A549 (cell line): ENCODE measurements at regions not wholly inside any gene's neighbourhood (a gene's known extent, or its start where the extent isn't known, plus 50 kb on each side); places are given as distances from the start of the nearest gene placed in this dataset.

ENCODE experiments used
- BHLHE40 ChIP-seq: IDR thresholded peaks from 2 replicates; pipeline ENCODE4 v1.6.1; 2012; ENCODE audit warnings: low read depth, low read length, inconsistent platforms
- POLR2AphosphoS2 ChIP-seq: conservative IDR thresholded peaks from 2 replicates; pipeline ENCODE4 v1.6.1; 2012; ENCODE audit warnings: low read length, improper control_type of control experiment, inconsistent platforms
- RNF2 ChIP-seq: fragments of 200-600 bp; sonication (generic); IDR thresholded peaks from 2 replicates; pipeline ENCODE4 v1.6.1; 2016; ENCODE audit warnings: low read depth, mild to moderate bottlenecking, antibody characterized with exemption, moderate library complexity, borderline replicate concordance
- TF ChIP-seq, protein P1 (sequence below): fragments of >200 bp; sonication (Bioruptor Twin); formaldehyde crosslinking; IDR thresholded peaks from 3 replicates; pipeline ENCODE4 v1.5.1; 2016

DNA sequence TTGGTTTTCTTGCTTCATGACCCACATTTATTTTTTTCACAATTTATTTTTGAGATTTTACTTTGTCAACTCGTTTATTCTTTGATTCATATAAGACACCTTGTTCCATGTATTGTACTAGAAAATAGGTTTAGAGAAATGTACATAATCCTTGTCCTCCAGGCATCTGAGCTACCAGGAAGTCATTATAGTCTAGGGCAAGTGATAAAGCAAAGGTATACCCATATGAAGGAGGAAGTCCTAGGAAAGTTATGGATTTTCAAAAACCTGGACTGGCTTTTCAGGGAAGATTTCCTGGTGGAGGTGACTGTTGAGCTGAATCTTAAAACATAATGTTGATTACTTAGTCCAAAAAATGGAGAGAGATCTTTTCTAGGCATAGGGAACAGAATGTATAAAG is 98.8 kb upstream of the SHISA6 start:
- TF ChIP-seq BHLHE40 (no peak), RNF2 (no peak), POLR2AphosphoS2 (no peak)
- TF ChIP-seq, protein P1, sequence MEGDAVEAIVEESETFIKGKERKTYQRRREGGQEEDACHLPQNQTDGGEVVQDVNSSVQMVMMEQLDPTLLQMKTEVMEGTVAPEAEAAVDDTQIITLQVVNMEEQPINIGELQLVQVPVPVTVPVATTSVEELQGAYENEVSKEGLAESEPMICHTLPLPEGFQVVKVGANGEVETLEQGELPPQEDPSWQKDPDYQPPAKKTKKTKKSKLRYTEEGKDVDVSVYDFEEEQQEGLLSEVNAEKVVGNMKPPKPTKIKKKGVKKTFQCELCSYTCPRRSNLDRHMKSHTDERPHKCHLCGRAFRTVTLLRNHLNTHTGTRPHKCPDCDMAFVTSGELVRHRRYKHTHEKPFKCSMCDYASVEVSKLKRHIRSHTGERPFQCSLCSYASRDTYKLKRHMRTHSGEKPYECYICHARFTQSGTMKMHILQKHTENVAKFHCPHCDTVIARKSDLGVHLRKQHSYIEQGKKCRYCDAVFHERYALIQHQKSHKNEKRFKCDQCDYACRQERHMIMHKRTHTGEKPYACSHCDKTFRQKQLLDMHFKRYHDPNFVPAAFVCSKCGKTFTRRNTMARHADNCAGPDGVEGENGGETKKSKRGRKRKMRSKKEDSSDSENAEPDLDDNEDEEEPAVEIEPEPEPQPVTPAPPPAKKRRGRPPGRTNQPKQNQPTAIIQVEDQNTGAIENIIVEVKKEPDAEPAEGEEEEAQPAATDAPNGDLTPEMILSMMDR, result no peak
